ENCODE measurements at regions not wholly inside any gene's neighbourhood (a gene's known extent, or its start where the extent isn't known, plus 50 kb on each side); places are given as distances from the start of the nearest gene placed in this dataset.

DNA sequence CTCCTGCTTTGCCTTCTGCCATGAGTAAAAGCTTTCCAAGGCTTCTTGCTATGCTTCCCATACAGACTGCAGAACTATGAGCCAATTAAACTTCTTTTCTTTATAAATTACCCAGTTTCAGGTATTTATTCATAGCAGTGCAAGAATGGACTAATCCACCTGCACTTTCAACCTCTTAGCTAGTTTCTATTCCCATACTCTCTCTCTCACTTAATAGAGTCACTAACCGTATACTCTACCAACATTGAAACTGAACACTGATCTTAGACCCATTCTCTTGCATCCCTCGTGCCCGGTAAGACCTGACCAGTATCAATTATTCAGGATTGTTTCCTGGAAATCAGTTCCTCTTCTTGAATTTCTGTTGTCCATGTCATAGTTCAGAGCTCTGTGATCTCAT, 92.7 kb upstream of the TMC3 start (continued):
- TF ChIP-seq, protein P1, sequence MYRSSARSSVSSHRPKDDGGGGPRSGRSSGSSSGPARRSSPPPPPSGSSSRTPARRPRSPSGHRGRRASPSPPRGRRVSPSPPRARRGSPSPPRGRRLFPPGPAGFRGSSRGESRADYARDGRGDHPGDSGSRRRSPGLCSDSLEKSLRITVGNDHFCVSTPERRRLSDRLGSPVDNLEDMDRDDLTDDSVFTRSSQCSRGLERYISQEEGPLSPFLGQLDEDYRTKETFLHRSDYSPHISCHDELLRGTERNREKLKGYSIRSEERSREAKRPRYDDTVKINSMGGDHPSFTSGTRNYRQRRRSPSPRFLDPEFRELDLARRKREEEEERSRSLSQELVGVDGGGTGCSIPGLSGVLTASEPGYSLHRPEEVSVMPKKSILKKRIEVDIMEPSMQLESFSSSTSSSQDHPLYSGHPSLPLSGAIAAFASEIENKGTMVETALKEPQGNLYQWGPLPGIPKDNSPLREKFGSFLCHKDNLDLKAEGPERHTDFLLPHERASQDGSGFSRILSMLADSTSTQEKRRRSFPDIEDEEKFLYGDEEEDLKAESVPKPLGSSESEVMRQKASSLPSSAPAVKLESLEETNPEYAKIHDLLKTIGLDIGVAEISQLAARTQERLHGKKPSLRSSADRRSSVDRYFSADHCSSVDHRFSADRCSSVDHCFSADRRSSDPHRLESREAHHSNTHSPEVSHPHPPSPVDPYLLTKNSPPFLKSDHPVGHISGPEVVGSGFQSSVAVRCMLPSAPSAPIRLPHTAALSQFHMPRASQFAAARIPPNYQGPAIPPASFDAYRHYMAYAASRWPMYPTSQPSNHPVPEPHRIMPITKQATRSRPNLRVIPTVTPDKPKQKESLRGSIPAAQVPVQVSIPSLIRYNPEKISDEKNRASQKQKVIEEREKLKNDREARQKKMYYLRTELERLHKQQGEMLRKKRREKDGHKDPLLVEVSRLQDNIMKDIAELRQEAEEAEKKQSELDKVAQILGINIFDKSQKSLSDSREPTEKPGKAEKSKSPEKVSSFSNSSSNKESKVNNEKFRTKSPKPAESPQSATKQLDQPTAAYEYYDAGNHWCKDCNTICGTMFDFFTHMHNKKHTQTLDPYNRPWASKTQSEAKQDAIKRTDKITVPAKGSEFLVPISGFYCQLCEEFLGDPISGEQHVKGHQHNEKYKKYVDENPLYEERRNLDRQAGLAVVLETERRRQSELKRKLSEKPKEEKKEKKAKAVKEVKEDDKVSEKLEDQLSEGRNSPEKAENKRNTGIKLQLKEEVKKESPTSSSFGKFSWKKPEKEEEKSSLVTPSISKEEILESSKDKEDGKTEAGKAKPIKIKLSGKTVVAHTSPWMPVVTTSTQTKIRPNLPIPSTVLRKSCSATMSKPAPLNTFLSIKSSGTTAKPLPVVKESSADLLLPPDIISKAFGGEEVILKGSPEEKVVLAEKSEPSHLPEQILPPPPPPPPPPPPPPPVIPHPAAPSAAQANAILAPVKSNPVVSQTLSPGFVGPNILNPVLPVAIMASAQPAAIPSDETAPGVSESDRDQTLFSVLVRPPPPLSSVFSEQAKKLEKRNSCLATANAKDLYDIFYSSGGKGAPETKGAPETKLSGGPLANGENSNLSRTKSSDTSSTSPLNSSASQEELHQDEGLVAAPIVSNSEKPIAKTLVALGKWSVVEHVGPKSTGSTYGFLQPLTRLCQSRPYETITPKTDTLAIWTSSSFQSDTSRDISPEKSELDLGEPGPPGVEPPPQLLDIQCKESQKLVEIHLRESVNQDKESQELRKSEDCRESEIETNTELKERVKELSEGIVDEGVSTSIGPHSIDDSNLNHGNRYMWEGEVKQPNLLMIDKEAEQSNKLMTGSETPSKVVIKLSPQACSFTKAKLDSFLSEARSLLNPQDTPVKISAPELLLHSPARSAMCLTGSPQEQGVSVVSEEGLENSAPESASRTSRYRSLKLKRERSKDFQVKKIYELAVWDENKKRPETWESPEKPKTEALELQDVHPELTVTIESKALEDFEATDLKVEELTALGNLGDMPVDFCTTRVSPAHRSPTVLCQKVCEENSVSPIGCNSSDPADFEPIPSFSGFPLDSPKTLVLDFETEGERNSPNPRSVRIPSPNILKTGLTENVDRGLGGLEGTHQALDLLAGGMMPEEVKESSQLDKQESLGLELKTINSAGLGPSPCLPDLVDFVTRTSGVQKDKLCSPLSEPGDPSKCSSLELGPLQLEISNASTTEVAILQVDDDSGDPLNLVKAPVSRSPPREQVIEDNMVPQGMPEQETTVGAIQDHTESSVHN (IDR thresholded peaks at IDR 0.05; ENCODE audit: borderline replicate concordance in 1 of 2, low read depth in 1 of 2) = no peak
- TF ChIP-seq, protein P2, sequence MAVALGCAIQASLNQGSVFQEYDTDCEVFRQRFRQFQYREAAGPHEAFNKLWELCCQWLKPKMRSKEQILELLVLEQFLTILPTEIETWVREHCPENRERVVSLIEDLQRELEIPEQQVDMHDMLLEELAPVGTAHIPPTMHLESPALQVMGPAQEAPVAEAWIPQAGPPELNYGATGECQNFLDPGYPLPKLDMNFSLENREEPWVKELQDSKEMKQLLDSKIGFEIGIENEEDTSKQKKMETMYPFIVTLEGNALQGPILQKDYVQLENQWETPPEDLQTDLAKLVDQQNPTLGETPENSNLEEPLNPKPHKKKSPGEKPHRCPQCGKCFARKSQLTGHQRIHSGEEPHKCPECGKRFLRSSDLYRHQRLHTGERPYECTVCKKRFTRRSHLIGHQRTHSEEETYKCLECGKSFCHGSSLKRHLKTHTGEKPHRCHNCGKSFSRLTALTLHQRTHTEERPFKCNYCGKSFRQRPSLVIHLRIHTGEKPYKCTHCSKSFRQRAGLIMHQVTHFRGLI (CRISPR knock-in tag; IDR thresholded peaks at IDR 0.05) = no peak
- TF ChIP-seq KAT2B (IDR thresholded peaks at IDR 0.05; ENCODE audit: low read depth, low read length) (no peak), ZNF24 (IDR thresholded peaks at IDR 0.05) (no peak), SP2 (IDR thresholded peaks at IDR 0.05; ENCODE audit: extremely low read depth, low read depth, low read length, poor library complexity, severe bottlenecking) (no peak)
- TF ChIP-seq, protein P3, sequence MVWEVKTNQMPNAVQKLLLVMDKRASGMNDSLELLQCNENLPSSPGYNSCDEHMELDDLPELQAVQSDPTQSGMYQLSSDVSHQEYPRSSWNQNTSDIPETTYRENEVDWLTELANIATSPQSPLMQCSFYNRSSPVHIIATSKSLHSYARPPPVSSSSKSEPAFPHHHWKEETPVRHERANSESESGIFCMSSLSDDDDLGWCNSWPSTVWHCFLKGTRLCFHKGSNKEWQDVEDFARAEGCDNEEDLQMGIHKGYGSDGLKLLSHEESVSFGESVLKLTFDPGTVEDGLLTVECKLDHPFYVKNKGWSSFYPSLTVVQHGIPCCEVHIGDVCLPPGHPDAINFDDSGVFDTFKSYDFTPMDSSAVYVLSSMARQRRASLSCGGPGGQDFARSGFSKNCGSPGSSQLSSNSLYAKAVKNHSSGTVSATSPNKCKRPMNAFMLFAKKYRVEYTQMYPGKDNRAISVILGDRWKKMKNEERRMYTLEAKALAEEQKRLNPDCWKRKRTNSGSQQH (CRISPR knock-in tag; IDR thresholded peaks at IDR 0.05) = no peak
